IMR-90 (cell line): ENCODE measurements at regions not wholly inside any gene's neighbourhood (a gene's known extent, or its start where the extent isn't known, plus 50 kb on each side); places are given as distances from the start of the nearest gene placed in this dataset.

Experiments
- CEBPB ChIP-seq: IDR thresholded peaks from 2 replicates; pipeline ENCODE4 v1.6.1; 2012; ENCODE audit warnings: low read depth, low read length, improper control_type of control experiment
- CTCF ChIP-seq: conservative IDR thresholded peaks from 2 replicates; pipeline ENCODE4 v1.5.1; 2012; ENCODE audit warnings: mild to moderate bottlenecking, low read depth, low read length, improper control_type of control experiment
- ELK1 ChIP-seq: fragments of 150-350 bp; IDR thresholded peaks from 2 replicates; pipeline ENCODE4 v1.6.1; 2016; ENCODE audit warnings: low read depth, mild to moderate bottlenecking, low read length, moderate library complexity, borderline replicate concordance
- FOS ChIP-seq: fragments of 150-350 bp; IDR thresholded peaks from 2 replicates; pipeline ENCODE4 v1.6.1; 2016; ENCODE audit warnings: low read depth, low read length
- MAFK ChIP-seq: IDR thresholded peaks from 2 replicates; pipeline ENCODE4 v1.6.1; 2012; ENCODE audit warnings: low read depth, low read length, improper control_type of control experiment
- MAZ ChIP-seq: IDR thresholded peaks from 2 replicates; pipeline ENCODE4 v1.6.1; 2012; ENCODE audit warnings: low read depth, mild to moderate bottlenecking, low read length, improper control_type of control experiment, moderate library complexity, borderline replicate concordance
- MXI1 ChIP-seq: IDR thresholded peaks from 2 replicates; pipeline ENCODE4 v1.6.1; 2012; ENCODE audit warnings: low read depth, mild to moderate bottlenecking, low read length, moderate library complexity, borderline replicate concordance
- NFE2L2 ChIP-seq: fragments of 150-350 bp; IDR thresholded peaks from 2 replicates; pipeline ENCODE4 v1.6.1; 2016; ENCODE audit warnings: low read depth, mild to moderate bottlenecking, low read length
- POLR2A ChIP-seq: IDR thresholded peaks from 2 replicates; pipeline ENCODE4 v1.6.1; 2012; ENCODE audit warnings: mild to moderate bottlenecking, low read depth, low read length
- RAD21 ChIP-seq: IDR thresholded peaks from 2 replicates; pipeline ENCODE4 v1.6.1; 2012; ENCODE audit warnings: low read length, improper control_type of control experiment
- RCOR1 ChIP-seq: IDR thresholded peaks from 2 replicates; pipeline ENCODE4 v1.6.1; 2012; ENCODE audit warnings: mild to moderate bottlenecking, low read length, improper control_type of control experiment; ENCODE audit not compliant: insufficient replicate concordance
- SMC3 ChIP-seq: fragments of 150-350 bp; IDR thresholded peaks from 2 replicates; pipeline ENCODE4 v1.6.1; 2016; ENCODE audit warnings: low read depth, mild to moderate bottlenecking, antibody characterized with exemption, low read length, moderate library complexity
- USF2 ChIP-seq: fragments of 150-350 bp; IDR thresholded peaks from 2 replicates; pipeline ENCODE4 v1.6.1; 2017; ENCODE audit warnings: mild to moderate bottlenecking, antibody characterized with exemption, low read length, low read depth

GRCh38 chr2:14828968-14829367, 196.5 kb downstream of the LRATD1 start:
- no peak for TF ChIP-seq POLR2A
- no peak for TF ChIP-seq CTCF
- TF ChIP-seq SMC3, result no peak
- no peak for TF ChIP-seq CEBPB
- no peak for TF ChIP-seq MAZ
- TF ChIP-seq ELK1, result no peak
- no peak for TF ChIP-seq MAFK
- TF ChIP-seq RAD21, result no peak
- TF ChIP-seq MXI1, result no peak
- no peak for TF ChIP-seq RCOR1
- TF ChIP-seq USF2, result no peak
- TF ChIP-seq NFE2L2, result no peak
- no peak for TF ChIP-seq FOS
